ENCODE measurements at regions not wholly inside any gene's neighbourhood (a gene's known extent, or its start where the extent isn't known, plus 50 kb on each side); places are given as distances from the start of the nearest gene placed in this dataset.
A peak's percentile ranks its signal among the peaks of the same experiment; 100 is the strongest.

GRCh38 chr1:31127266-31127665, 61.7 kb upstream of the PUM1 start:
- TF ChIP-seq POLR2AphosphoS5 (IDR thresholded peaks at IDR 0.05) (no peak), EP300 (IDR thresholded peaks at IDR 0.05) (no peak), POLR2A (IDR thresholded peaks at IDR 0.05) (no peak)
- Histone ChIP-seq H3K27ac (no peak overlapping the region), H3K4me1 (no peaks in the 10 kb centered on the region), H3K27me3 (no peaks in the 10 kb centered on the region), H3K4me3 (no peak overlapping the region), H3K9me3 (no peaks in the 10 kb centered on the region), H3K36me3 (no peaks in the 10 kb centered on the region)
- no peak for DNase-seq
- WGBS, 2 donors, result 78 to 86% methylated on average over 7 of the region's 7 CpGs
- ATAC-seq (ENCODE audit: low FRiP score in 2 of 2), result peak in 1 of 2 donors; percentile 24

- no peaks in the 10 kb centered on the region for H3K27me3 ChIP-seq
- TF ChIP-seq POLR2AphosphoS5 (IDR thresholded peaks at IDR 0.05) (no peak), POLR2A (IDR thresholded peaks at IDR 0.05) (no peak), EP300 (IDR thresholded peaks at IDR 0.05) (no peak)
These were observed 57.2 kb upstream of the PUM1 start for GRCh38 chr1:31122741-31123140.

GRCh38 chr1:31122101-31122735, 56.7 kb upstream of the PUM1 start:
- WGBS, 2 donors, result 76 to 83% methylated on average over 6 of the region's 6 CpGs
- H3K4me3 ChIP-seq, result no peak overlapping the region
- H3K27ac ChIP-seq, result no peak overlapping the region
- DNase-seq (no peak), ATAC-seq (ENCODE audit: low FRiP score in 2 of 2) (no peak)
- no peaks in the 10 kb centered on the region for H3K9me3 ChIP-seq
- H3K27me3 ChIP-seq, result no peaks in the 10 kb centered on the region
- H3K4me1 ChIP-seq, result no peaks in the 10 kb centered on the region
- no peaks in the 10 kb centered on the region for H3K36me3 ChIP-seq
- TF ChIP-seq CTCF (IDR thresholded peaks at IDR 0.05), result no peak
- no peak for TF ChIP-seq POLR2A (IDR thresholded peaks at IDR 0.05)
- no peak for TF ChIP-seq POLR2AphosphoS5 (IDR thresholded peaks at IDR 0.05)
- no peak for TF ChIP-seq EP300 (IDR thresholded peaks at IDR 0.05)

More at GRCh38 chr1:31122741-31123140, 57.2 kb upstream of the PUM1 start:
- Histone ChIP-seq H3K9me3 (no peaks in the 10 kb centered on the region), H3K27ac (no peak overlapping the region), H3K36me3 (no peaks in the 10 kb centered on the region), H3K4me3 (no peak overlapping the region), H3K4me1 (no peaks in the 10 kb centered on the region)
- ATAC-seq (ENCODE audit: low FRiP score in 2 of 2) (peak in 1 of 2 donors; percentile 50), DNase-seq (no peak)
- 67 to 72% methylated on average over 8 of the region's 8 CpGs for WGBS, 2 donors

- no peak for DNase-seq
- Histone ChIP-seq H3K27ac (no peak overlapping the region), H3K36me3 (no peaks in the 10 kb centered on the region), H3K9me3 (no peaks in the 10 kb centered on the region), H3K4me1 (no peaks in the 10 kb centered on the region), H3K27me3 (no peaks in the 10 kb centered on the region), H3K4me3 (no peak overlapping the region)
- ATAC-seq (ENCODE audit: low FRiP score in 2 of 2), result no peak
- 94 to 98% methylated on average over 2 to 3 of the region's 3 CpGs for WGBS, 2 donors
- no peak for TF ChIP-seq POLR2AphosphoS5 (IDR thresholded peaks at IDR 0.05)
- no peak for TF ChIP-seq EP300 (IDR thresholded peaks at IDR 0.05)
- no peak for TF ChIP-seq CTCF (IDR thresholded peaks at IDR 0.05)
- no peak for TF ChIP-seq POLR2A (IDR thresholded peaks at IDR 0.05)
These were observed 55.3 kb upstream of the PUM1 start for GRCh38 chr1:31120783-31121180.

GRCh38 chr1:31116022-31116421, 50.5 kb upstream of the PUM1 start:
- Histone ChIP-seq H3K4me3 (no peak overlapping the region), H3K9me3 (no peaks in the 10 kb centered on the region), H3K36me3 (no peaks in the 10 kb centered on the region), H3K27me3 (no peaks in the 10 kb centered on the region), H3K4me1 (peaks cover 0 to 6% (median 2%) of the 10 kb centered on the region in 4 donors), H3K27ac (no peak overlapping the region)
- DNase-seq, result no peak
- TF ChIP-seq POLR2AphosphoS5 (IDR thresholded peaks at IDR 0.05) (no peak), CTCF (IDR thresholded peaks at IDR 0.05) (no peak), EP300 (IDR thresholded peaks at IDR 0.05) (no peak), POLR2A (IDR thresholded peaks at IDR 0.05) (no peak)
- ATAC-seq (ENCODE audit: low FRiP score in 2 of 2), result no peak

All from upper lobe of left lung (tissue), 6 donors.